Heart right ventricle (tissue), 16 donors: ENCODE measurements at regions not wholly inside any gene's neighbourhood (a gene's known extent, or its start where the extent isn't known, plus 50 kb on each side); places are given as distances from the start of the nearest gene placed in this dataset.

Experiments
- ATAC-seq, 8 donors: fragments of 200-7000 bp; cut with Tn5 transposase; one replicate each; pipeline ENCODE4 v1.9.1; 2020; ENCODE audit warnings: mild to moderate bottlenecking in 8 of 8, moderate library complexity in 8 of 8, moderate number of reproducible peaks in 1 of 8
- DNase-seq, 2 donors: peaks; one replicate each; pipeline ENCODE4 v3.0.0-alpha.2; 2020
- H3K27ac ChIP-seq, 10 donors: fragments of 200-600 bp; sonication (generic) in 2 of 10; one replicate each; pipeline versions ENCODE4 v1.5.0 to v1.8.0; 2020 to 2022; ENCODE audit warnings: mild to moderate bottlenecking in 3 of 10
- H3K27me3 ChIP-seq, 7 donors: fragments of 200-600 bp; one replicate each; pipeline ENCODE4 v1.8.0; 2021 to 2022; ENCODE audit warnings: mild to moderate bottlenecking in 2 of 7
- H3K36me3 ChIP-seq, 9 donors: fragments of 200-600 bp; sonication (generic) in 1 of 9; one replicate each; pipeline versions ENCODE4 v1.5.0 to v1.8.0; 2020 to 2022; ENCODE audit warnings: mild to moderate bottlenecking in 2 of 9
- H3K4me1 ChIP-seq, 9 donors: fragments of 200-600 bp; sonication (generic) in 1 of 9; one replicate each; pipeline versions ENCODE4 v1.5.0 to v1.8.0; 2020 to 2022; ENCODE audit warnings: mild to moderate bottlenecking in 4 of 9
- H3K4me3 ChIP-seq, 10 donors: fragments of 200-600 bp; sonication (generic) in 2 of 10; one replicate each; pipeline versions ENCODE4 v1.5.0 to v1.8.0; 2020 to 2022; ENCODE audit warnings: mild to moderate bottlenecking in 7 of 10, moderate library complexity in 2 of 10
- H3K9me3 ChIP-seq, 11 donors: fragments of 200-600 bp in 10 of 11; sonication (generic) in 2 of 11; one replicate each; pipeline versions ENCODE4 v1.5.0 to v1.8.0; 2013 to 2022; ENCODE audit warnings: mild to moderate bottlenecking in 2 of 11, control low read depth in 1 of 11, moderate library complexity in 1 of 11
- WGBS, 2 donors: extraction: QIAGEN DNeasy Blood & Tissue Kit; methylation state at CpG; one replicate each; pipeline ENCODE4 v1.1.7; 2013; ENCODE audit warnings: inconsistent platforms in 1 of 2; 5-methylcytosine and 5-hydroxymethylcytosine counted together
- intact Hi-C, 10 donors: fragments of 100-400 bp; cut with DNase I; formaldehyde crosslinking; loops; one replicate each; pipeline versions ENCODE4 v1.11.1 to v1.14.2; 2022
- TF ChIP-seq, protein P1 (sequence below), 9 donors: fragments of 200-600 bp; sonication (generic) in 2 of 9; IDR thresholded peaks; one replicate each; pipeline versions ENCODE4 v1.5.0 to v1.8.0; 2021 to 2022; ENCODE audit warnings: antibody characterized with exemption in 9 of 9, mild to moderate bottlenecking in 5 of 9, moderate library complexity in 1 of 9
- donor health status: Arrhythmogenic right ventricular cardiomyopathy.
- donor health status: ischemic (EF 13 %, LVEDD 7.1; RV severe dilation, severe dysfunction).
- donor health status: healthy with polysubstance abuse.
- donor health status: DM: no; HTN: yes; CAD: no.
- donor health status: DM: no; HTN: no; CAD: no.
- donor health status: ischemic (EF 25% LVEDD 6.9; RV normal size, moderate dysfunction).
- donor health status: ischemic (EF 25% LVEDD 5.7; RV mildly dilated, moderate dysfunction).
- donor health status: healthy.
- donor health status: DM: yes; HTN: yes; CAD: no.
- donor health status: Ischemic cardiomyopathy.
- donor health status: ischemic (EF 35%, LVEDD 5.7; RV mildly dilated, moderate dysfunction).
- donor health status: nonischemic (EF 11% LVEDD 7.7; RV severe dilation, severe dysfunction).
- donor health status: DM: yes; HTN: yes; CAD: no.
- donor health status: PGD.
- donor health status: ischemic (EF 29% LVEDD 5.4; RV normal size, mild dysfunction).
- donor health status: nonischemic (EF 23%, LVEDD 6.1; RV moderate dilation, normal function).

DNA sequence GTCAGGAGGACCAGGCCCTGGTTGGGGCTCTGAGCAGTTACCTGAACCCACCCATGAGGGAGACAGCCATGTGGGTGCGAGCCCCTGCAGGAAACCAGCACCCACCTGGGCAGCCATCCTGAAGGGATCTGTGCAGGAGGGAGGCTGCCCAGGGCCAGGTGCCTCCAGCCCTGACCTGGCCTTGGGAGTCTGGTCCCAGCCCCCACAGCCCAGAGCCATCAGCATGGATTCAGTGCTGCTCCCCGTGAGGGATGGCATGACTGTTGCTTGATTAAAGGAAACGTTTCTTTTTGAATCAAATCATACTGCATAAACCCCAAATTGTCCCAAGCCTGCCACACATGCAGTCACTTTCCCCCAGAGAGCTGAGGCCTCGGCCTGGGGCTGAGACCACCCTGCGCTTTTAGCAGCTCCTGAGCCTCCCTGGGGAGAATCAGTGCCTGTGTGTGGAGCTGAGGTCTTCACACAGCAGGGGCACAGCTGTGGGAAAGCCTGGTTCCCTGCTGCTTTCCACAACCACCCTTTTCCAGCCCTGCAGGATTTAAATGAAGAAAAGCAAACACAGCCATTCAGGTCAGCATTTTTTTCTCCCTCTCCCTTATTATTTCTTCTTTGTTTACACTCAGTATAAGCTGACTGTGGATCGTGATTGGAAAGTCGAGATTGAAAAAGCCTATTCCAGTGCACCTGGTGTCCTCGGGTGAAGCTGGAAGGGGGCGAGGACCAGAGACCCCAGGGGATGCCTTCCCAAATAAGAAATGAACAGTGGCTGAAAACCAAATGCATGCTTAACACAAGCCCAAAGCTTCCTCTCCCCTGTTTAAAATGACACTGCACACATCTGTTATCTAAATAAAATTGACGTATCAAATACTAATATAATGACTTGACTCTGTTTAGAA, 283.9 kb downstream of the SMOC2 start:
- H3K4me1 ChIP-seq, result no peaks in the 10 kb centered on the region
- H3K27ac ChIP-seq, result no peak overlapping the region
- ATAC-seq (no peak), DNase-seq (no peak)
- peaks cover 0 to 17% (median 0%) of the 10 kb centered on the region in 7 donors for H3K27me3 ChIP-seq
- intact Hi-C loops, result no loop called here
- WGBS, 2 donors, result 65 to 72% methylated on average over 10 of the region's 10 CpGs
- H3K9me3 ChIP-seq, result peaks cover 0 to 8% (median 0%) of the 10 kb centered on the region in 11 donors
- H3K36me3 ChIP-seq, result no peaks in the 10 kb centered on the region
- TF ChIP-seq, protein P1, sequence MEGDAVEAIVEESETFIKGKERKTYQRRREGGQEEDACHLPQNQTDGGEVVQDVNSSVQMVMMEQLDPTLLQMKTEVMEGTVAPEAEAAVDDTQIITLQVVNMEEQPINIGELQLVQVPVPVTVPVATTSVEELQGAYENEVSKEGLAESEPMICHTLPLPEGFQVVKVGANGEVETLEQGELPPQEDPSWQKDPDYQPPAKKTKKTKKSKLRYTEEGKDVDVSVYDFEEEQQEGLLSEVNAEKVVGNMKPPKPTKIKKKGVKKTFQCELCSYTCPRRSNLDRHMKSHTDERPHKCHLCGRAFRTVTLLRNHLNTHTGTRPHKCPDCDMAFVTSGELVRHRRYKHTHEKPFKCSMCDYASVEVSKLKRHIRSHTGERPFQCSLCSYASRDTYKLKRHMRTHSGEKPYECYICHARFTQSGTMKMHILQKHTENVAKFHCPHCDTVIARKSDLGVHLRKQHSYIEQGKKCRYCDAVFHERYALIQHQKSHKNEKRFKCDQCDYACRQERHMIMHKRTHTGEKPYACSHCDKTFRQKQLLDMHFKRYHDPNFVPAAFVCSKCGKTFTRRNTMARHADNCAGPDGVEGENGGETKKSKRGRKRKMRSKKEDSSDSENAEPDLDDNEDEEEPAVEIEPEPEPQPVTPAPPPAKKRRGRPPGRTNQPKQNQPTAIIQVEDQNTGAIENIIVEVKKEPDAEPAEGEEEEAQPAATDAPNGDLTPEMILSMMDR (IDR thresholded peaks at IDR 0.05), result no peak
- H3K4me3 ChIP-seq, result no peak overlapping the region

DNA sequence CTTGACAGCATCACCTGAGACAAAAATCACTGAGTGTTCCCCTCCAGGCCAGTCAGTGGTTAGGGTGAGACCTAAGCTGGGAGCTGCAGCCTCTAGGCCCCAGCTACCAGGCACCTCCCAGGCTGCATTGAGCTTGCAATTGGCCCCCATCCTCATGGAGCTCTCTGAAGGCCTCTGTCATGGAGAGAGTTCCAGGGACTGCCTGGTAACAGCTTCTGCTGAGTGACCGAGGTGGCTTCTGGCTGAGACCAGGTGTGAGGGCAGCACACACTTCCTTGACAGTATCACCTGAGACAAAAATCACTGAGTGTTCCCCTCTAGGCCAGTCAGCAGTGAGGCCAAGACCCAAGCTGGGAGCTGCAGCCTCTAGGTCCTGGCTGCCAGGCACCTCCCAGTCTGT, 283.0 kb downstream of the SMOC2 start:
- TF ChIP-seq, protein P1 (IDR thresholded peaks at IDR 0.05), result no peak
- Histone ChIP-seq H3K9me3 (peaks cover 0 to 8% (median 0%) of the 10 kb centered on the region in 11 donors), H3K4me1 (no peaks in the 10 kb centered on the region), H3K27ac (no peak overlapping the region), H3K36me3 (no peaks in the 10 kb centered on the region), H3K27me3 (peaks cover 0 to 19% (median 0%) of the 10 kb centered on the region in 7 donors), H3K4me3 (no peak overlapping the region)
- intact Hi-C loops, result no loop called here
- 97% methylated on average over 1 of the region's 1 CpG for WGBS, 2 donors
- ATAC-seq (no peak), DNase-seq (no peak)

DNA sequence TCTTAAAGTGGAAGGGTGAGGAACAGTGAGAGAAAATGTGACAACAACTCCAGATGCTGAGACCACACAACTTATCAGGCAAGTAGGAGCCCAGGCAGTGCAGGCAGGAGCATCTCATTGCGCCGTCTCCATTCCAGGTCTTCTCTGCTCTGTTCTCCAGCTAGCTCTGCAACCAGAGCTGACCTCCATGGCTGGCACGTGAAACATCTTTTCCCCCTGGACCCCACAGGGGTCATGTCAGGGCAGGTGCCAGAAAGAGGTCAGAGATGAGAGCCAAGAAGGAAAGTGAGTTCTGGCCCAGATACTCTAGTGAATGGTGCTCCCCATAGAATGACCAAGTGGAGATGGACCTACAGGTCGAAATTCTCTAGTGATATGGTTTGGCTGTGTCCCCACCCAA, 281.4 kb downstream of the SMOC2 start:
- intact Hi-C loops, result no loop called here
- no peaks in the 10 kb centered on the region for H3K36me3 ChIP-seq
- TF ChIP-seq, protein P1 (IDR thresholded peaks at IDR 0.05), result no peak
- 80 to 82% methylated on average over 4 of the region's 4 CpGs for WGBS, 2 donors
- H3K27me3 ChIP-seq, result peaks cover 0 to 12% (median 0%) of the 10 kb centered on the region in 7 donors
- no peaks in the 10 kb centered on the region for H3K4me1 ChIP-seq
- ATAC-seq (no peak), DNase-seq (no peak)
- H3K9me3 ChIP-seq, result peaks cover 0 to 8% (median 0%) of the 10 kb centered on the region in 11 donors
- H3K27ac ChIP-seq, result no peak overlapping the region
- no peak overlapping the region for H3K4me3 ChIP-seq

DNA sequence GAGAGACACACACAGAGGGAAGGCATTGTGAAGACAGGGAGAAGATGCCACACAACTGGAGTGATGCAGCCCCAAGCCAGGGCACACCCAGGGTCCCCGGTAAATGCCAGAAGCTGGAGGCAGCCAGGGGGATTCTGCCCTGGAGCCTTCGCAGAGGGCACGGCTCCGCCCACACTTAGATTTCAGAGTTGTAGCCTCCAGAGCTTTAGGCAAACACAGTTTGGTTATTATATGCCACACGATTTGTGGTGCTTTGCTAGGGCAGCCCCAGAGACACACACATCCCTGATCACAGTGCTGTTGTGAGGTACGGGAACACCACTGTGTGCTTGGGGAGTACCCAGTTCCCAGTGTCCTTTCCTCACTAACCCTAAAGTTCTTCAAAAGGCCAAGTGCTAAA, 280.6 kb downstream of the SMOC2 start:
- no peaks in the 10 kb centered on the region for H3K36me3 ChIP-seq
- H3K27me3 ChIP-seq, result peaks cover 0 to 12% (median 0%) of the 10 kb centered on the region in 7 donors
- H3K27ac ChIP-seq, result no peak overlapping the region
- no peaks in the 10 kb centered on the region for H3K4me1 ChIP-seq
- intact Hi-C loops, result no loop called here
- H3K4me3 ChIP-seq, result no peak overlapping the region
- TF ChIP-seq, protein P1 (IDR thresholded peaks at IDR 0.05), result no peak
- H3K9me3 ChIP-seq, result peaks cover 0 to 8% (median 0%) of the 10 kb centered on the region in 11 donors
- DNase-seq (no peak), ATAC-seq (no peak)
- WGBS, 2 donors, result 73 to 80% methylated on average over 6 of the region's 6 CpGs
